ENCODE measurements at regions not wholly inside any gene's neighbourhood (a gene's known extent, or its start where the extent isn't known, plus 50 kb on each side); places are given as distances from the start of the nearest gene placed in this dataset.

GRCh38 chr3:43843386-43843785, 152.6 kb downstream of the ABHD5 start:
- TF ChIP-seq, protein P1, sequence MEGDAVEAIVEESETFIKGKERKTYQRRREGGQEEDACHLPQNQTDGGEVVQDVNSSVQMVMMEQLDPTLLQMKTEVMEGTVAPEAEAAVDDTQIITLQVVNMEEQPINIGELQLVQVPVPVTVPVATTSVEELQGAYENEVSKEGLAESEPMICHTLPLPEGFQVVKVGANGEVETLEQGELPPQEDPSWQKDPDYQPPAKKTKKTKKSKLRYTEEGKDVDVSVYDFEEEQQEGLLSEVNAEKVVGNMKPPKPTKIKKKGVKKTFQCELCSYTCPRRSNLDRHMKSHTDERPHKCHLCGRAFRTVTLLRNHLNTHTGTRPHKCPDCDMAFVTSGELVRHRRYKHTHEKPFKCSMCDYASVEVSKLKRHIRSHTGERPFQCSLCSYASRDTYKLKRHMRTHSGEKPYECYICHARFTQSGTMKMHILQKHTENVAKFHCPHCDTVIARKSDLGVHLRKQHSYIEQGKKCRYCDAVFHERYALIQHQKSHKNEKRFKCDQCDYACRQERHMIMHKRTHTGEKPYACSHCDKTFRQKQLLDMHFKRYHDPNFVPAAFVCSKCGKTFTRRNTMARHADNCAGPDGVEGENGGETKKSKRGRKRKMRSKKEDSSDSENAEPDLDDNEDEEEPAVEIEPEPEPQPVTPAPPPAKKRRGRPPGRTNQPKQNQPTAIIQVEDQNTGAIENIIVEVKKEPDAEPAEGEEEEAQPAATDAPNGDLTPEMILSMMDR (optimal IDR thresholded peaks at IDR 0.05 in 1 of 3, IDR thresholded peaks at IDR 0.05 in 1 of 3, conservative IDR thresholded peaks at IDR 0.05 in 1 of 3; ENCODE audit: extremely low read depth in 1 of 3, insufficient read depth in 2 of 3, low read length in 3 of 3): no peak
- no peak for TF ChIP-seq EZH2 (IDR thresholded peaks at IDR 0.05; ENCODE audit: low read length)

Measured in keratinocyte (primary cell).